OCI-LY1 (cell line): ENCODE measurements at regions not wholly inside any gene's neighbourhood (a gene's known extent, or its start where the extent isn't known, plus 50 kb on each side); places are given as distances from the start of the nearest gene placed in this dataset.

Experiments
- H2AFZ ChIP-seq: fragments of 200-600 bp; sonication (generic), shearing (Covaris generic); 2 replicates; pipeline ENCODE4 v1.6.0; 2014; ENCODE audit warnings: antibody characterized with exemption, mild to moderate bottlenecking, low read length
- H3F3A ChIP-seq: fragments of 200-600 bp; sonication (generic), shearing (Covaris generic); 2 replicates; pipeline ENCODE4 v1.6.0; 2014; ENCODE audit warnings: mild to moderate bottlenecking, antibody characterized with exemption, low read length, moderate library complexity; ENCODE audit not compliant: insufficient read depth
- H3K27ac ChIP-seq: fragments of 200-600 bp; sonication (generic); 2 replicates; pipeline ENCODE4 v1.5.1; 2014; ENCODE audit warnings: low read length, mixed run types, mild to moderate bottlenecking, low read depth; ENCODE audit not compliant: poor library complexity, severe bottlenecking
- H3K27me3 ChIP-seq: fragments of 200-600 bp; sonication (generic); 2 replicates; pipeline ENCODE4 v1.6.0; 2014; ENCODE audit warnings: antibody characterized with exemption, mild to moderate bottlenecking, low read length, moderate library complexity; ENCODE audit not compliant: insufficient read depth
- H3K36me3 ChIP-seq: fragments of 200-600 bp; sonication (generic); 2 replicates; pipeline ENCODE4 v1.6.1; 2014; ENCODE audit warnings: mild to moderate bottlenecking, antibody characterized with exemption, low read length, moderate library complexity, mixed read lengths; ENCODE audit not compliant: insufficient read depth
- H3K4me1 ChIP-seq: fragments of 200-600 bp; sonication (generic); 2 replicates; pipeline ENCODE4 v1.5.1; 2014; ENCODE audit warnings: mild to moderate bottlenecking, low read length, moderate library complexity; ENCODE audit not compliant: insufficient read depth, severe bottlenecking
- H3K4me2 ChIP-seq: fragments of 200-600 bp; sonication (generic), shearing (Covaris generic); 2 replicates; pipeline ENCODE4 v1.6.1; 2014; ENCODE audit warnings: low read length
- H3K4me3 ChIP-seq: fragments of 200-600 bp; sonication (generic); 2 replicates; pipeline ENCODE4 v1.5.1; 2014; ENCODE audit warnings: low read length, low read depth, mild to moderate bottlenecking, mixed read lengths; ENCODE audit not compliant: poor library complexity, severe bottlenecking
- H3K79me2 ChIP-seq: fragments of 200-600 bp; shearing (Covaris generic); 2 replicates; pipeline ENCODE4 v1.6.1; 2016; ENCODE audit warnings: mixed run types, low read length, mixed read lengths; ENCODE audit not compliant: insufficient read depth
- H3K9ac ChIP-seq: fragments of 200-600 bp; sonication (generic), shearing (Covaris generic); 2 replicates; pipeline ENCODE4 v1.6.1; 2014; ENCODE audit warnings: mild to moderate bottlenecking, low read length, mixed read lengths
- H3K9me2 ChIP-seq: fragments of 200-600 bp; sonication (generic), shearing (Covaris generic); 2 replicates; pipeline ENCODE4 v1.6.1; 2014; ENCODE audit warnings: low read depth, mild to moderate bottlenecking, low read length, mixed read lengths
- H3K9me3 ChIP-seq: fragments of 200-600 bp; shearing (Covaris generic); 2 replicates; pipeline ENCODE4 v1.6.1; 2014; ENCODE audit warnings: low read length, mixed read lengths
- H4K20me1 ChIP-seq: fragments of 200-600 bp; sonication (generic), shearing (Covaris generic); 2 replicates; pipeline ENCODE4 v1.6.0; 2016; ENCODE audit warnings: mild to moderate bottlenecking, low read length; ENCODE audit not compliant: insufficient read depth
- CTCF ChIP-seq: fragments of 200-600 bp; sonication (generic), shearing (Covaris generic); IDR thresholded peaks from 2 replicates; pipeline ENCODE4 v1.5.1; 2017; ENCODE audit warnings: mild to moderate bottlenecking, antibody characterized with exemption, low read length, moderate library complexity, mixed read lengths
- EZH2 ChIP-seq: fragments of 200-600 bp; sonication (generic), shearing (Covaris generic); IDR thresholded peaks from 2 replicates; pipeline ENCODE4 v1.8.0; 2017; ENCODE audit warnings: borderline replicate concordance, mixed run types, mild to moderate bottlenecking, antibody characterized with exemption, low read length, moderate library complexity, mixed read lengths

GRCh38 chr3:147483578-147483977 lies 74.4 kb downstream of the ZIC1 start:
- Histone ChIP-seq H3K27me3 (no peaks in the 10 kb centered on the region), H3K27ac (no peak overlapping the region), H3K36me3 (no peaks in the 10 kb centered on the region), H3K4me3 (no peak overlapping the region), H3K4me1 (no peaks in the 10 kb centered on the region), H3K9me3 (no peaks in the 10 kb centered on the region), H4K20me1 (no peaks in the 10 kb centered on the region), H3F3A (no peaks in the 10 kb centered on the region), H3K79me2 (no peaks in the 10 kb centered on the region), H2AFZ (no peak overlapping the region), H3K9me2 (no peaks in the 10 kb centered on the region), H3K9ac (no peak overlapping the region), H3K4me2 (no peak overlapping the region)
- TF ChIP-seq CTCF (no peak), EZH2 (no peak)

GRCh38 chr3:147493065-147493464 lies 83.9 kb downstream of the ZIC1 start:
- H3K4me2 ChIP-seq, result no peak overlapping the region
- H3F3A ChIP-seq, result no peaks in the 10 kb centered on the region
- no peaks in the 10 kb centered on the region for H4K20me1 ChIP-seq
- TF ChIP-seq EZH2, result no peak
- TF ChIP-seq CTCF, result no peak
- no peaks in the 10 kb centered on the region for H3K79me2 ChIP-seq
- no peaks in the 10 kb centered on the region for H3K4me1 ChIP-seq
- H3K27me3 ChIP-seq, result no peaks in the 10 kb centered on the region
- H3K36me3 ChIP-seq, result no peaks in the 10 kb centered on the region
- no peak overlapping the region for H3K27ac ChIP-seq
- no peak overlapping the region for H3K9ac ChIP-seq
- H2AFZ ChIP-seq, result no peak overlapping the region
- peaks cover 3% of the 10 kb centered on the region; the same call in 1 of the 2 replicates for H3K9me2 ChIP-seq
- H3K4me3 ChIP-seq, result no peak overlapping the region
- H3K9me3 ChIP-seq, result no peaks in the 10 kb centered on the region

- peaks cover 3% of the 10 kb centered on the region; the same call in 1 of the 2 replicates for H3K9me2 ChIP-seq
- H3K27ac ChIP-seq, result no peak overlapping the region
- no peaks in the 10 kb centered on the region for H3K36me3 ChIP-seq
- no peaks in the 10 kb centered on the region for H3K4me1 ChIP-seq
- no peak for TF ChIP-seq CTCF
- no peak for TF ChIP-seq EZH2
- no peaks in the 10 kb centered on the region for H3K9me3 ChIP-seq
- H3F3A ChIP-seq, result no peaks in the 10 kb centered on the region
- H3K79me2 ChIP-seq, result no peaks in the 10 kb centered on the region
- no peak overlapping the region for H3K9ac ChIP-seq
- no peak overlapping the region for H2AFZ ChIP-seq
- no peak overlapping the region for H3K4me3 ChIP-seq
- no peak overlapping the region for H3K4me2 ChIP-seq
- no peaks in the 10 kb centered on the region for H4K20me1 ChIP-seq
- no peaks in the 10 kb centered on the region for H3K27me3 ChIP-seq
These were observed 84.5 kb downstream of the ZIC1 start for GRCh38 chr3:147493666-147494065.
